ENCODE measurements at regions not wholly inside any gene's neighbourhood (a gene's known extent, or its start where the extent isn't known, plus 50 kb on each side); places are given as distances from the start of the nearest gene placed in this dataset.

- Histone ChIP-seq H3K9me3 (replicated peaks in 1 of 3) (no peaks in the 10 kb centered on the region), H3K27ac (no peak overlapping the region), H3K27me3 (no peaks in the 10 kb centered on the region), H3K36me3 (replicated peaks in 1 of 2) (no peaks in the 10 kb centered on the region), H3K4me1 (replicated peaks in 1 of 2) (no peaks in the 10 kb centered on the region), H3K4me3 (no peak overlapping the region)
- DNase-seq, result no peak
- intact Hi-C loops (cut with DNase I), result no loop called here
- TF ChIP-seq POLR2A (IDR thresholded peaks at IDR 0.05) (no peak), CTCF (IDR thresholded peaks at IDR 0.05) (no peak)
- WGBS, 4 donors, result 89 to 93% (median 90%) methylated on average over 6 of the region's 6 CpGs
Observed at GRCh38 chr3:176571926-176572325, 625.4 kb downstream of the TBL1XR1 start.

- no peak for DNase-seq
- Histone ChIP-seq H3K27ac (no peak overlapping the region), H3K27me3 (no peaks in the 10 kb centered on the region), H3K4me1 (replicated peaks in 1 of 2) (no peaks in the 10 kb centered on the region), H3K9me3 (replicated peaks in 1 of 3) (no peaks in the 10 kb centered on the region), H3K36me3 (replicated peaks in 1 of 2) (no peaks in the 10 kb centered on the region), H3K4me3 (no peak overlapping the region)
- TF ChIP-seq POLR2A (IDR thresholded peaks at IDR 0.05) (no peak), CTCF (IDR thresholded peaks at IDR 0.05) (no peak)
- 75 to 79% (median 78%) methylated on average over 5 of the region's 5 CpGs for WGBS, 4 donors
- intact Hi-C loops (cut with DNase I), result no loop called here
Observed at GRCh38 chr3:176570992-176571391, 626.3 kb downstream of the TBL1XR1 start.

GRCh38 chr3:176568189-176568588 lies 629.1 kb downstream of the TBL1XR1 start:
- Histone ChIP-seq H3K27ac (no peak overlapping the region), H3K4me3 (no peak overlapping the region), H3K4me1 (replicated peaks in 1 of 2) (no peaks in the 10 kb centered on the region), H3K27me3 (no peaks in the 10 kb centered on the region), H3K36me3 (replicated peaks in 1 of 2) (no peaks in the 10 kb centered on the region), H3K9me3 (replicated peaks in 1 of 3) (no peaks in the 10 kb centered on the region)
- WGBS, 4 donors, result 58 to 73% (median 69%) methylated on average over 3 of the region's 3 CpGs
- TF ChIP-seq POLR2A (IDR thresholded peaks at IDR 0.05) (no peak), CTCF (IDR thresholded peaks at IDR 0.05) (no peak)
- intact Hi-C loops (cut with DNase I), result no loop called here
- no peak for DNase-seq

GRCh38 chr3:176566757-176567156 lies 630.5 kb downstream of the TBL1XR1 start:
- intact Hi-C loops (cut with DNase I), result no loop called here
- Histone ChIP-seq H3K9me3 (replicated peaks in 1 of 3) (no peaks in the 10 kb centered on the region), H3K36me3 (replicated peaks in 1 of 2) (no peaks in the 10 kb centered on the region), H3K27ac (no peak overlapping the region), H3K4me1 (replicated peaks in 1 of 2) (no peaks in the 10 kb centered on the region), H3K4me3 (no peak overlapping the region), H3K27me3 (no peaks in the 10 kb centered on the region)
- WGBS, 4 donors, result 69 to 89% (median 85%) methylated on average over 2 of the region's 2 CpGs
- DNase-seq, result no peak
- TF ChIP-seq POLR2A (IDR thresholded peaks at IDR 0.05), result no peak
- no peak for TF ChIP-seq CTCF (IDR thresholded peaks at IDR 0.05)
